Trophoblast cell (in vitro differentiated cells and primary cell): ENCODE measurements at regions not wholly inside any gene's neighbourhood (a gene's known extent, or its start where the extent isn't known, plus 50 kb on each side); places are given as distances from the start of the nearest gene placed in this dataset.
A peak's percentile ranks its signal among the peaks of the same experiment; 100 is the strongest.

Experiments used
- DNase-seq, 2 donors: peaks; one replicate each; pipeline ENCODE4 v3.0.0-alpha.2; 2016
- H2AFZ ChIP-seq: 2 replicates; pipeline ENCODE4 v1.6.1; 2013; ENCODE audit warnings: low read length, moderate library complexity, mild to moderate bottlenecking; ENCODE audit not compliant: insufficient read depth, poor library complexity
- H2AK5ac ChIP-seq: 2 replicates; pipeline ENCODE4 v1.6.1; 2013; ENCODE audit warnings: mild to moderate bottlenecking, low read length
- H2BK120ac ChIP-seq: 2 replicates; pipeline ENCODE4 v1.6.1; 2013; ENCODE audit warnings: low read length, mild to moderate bottlenecking, moderate library complexity; ENCODE audit not compliant: insufficient read depth, poor library complexity
- H2BK12ac ChIP-seq: 2 replicates; pipeline ENCODE4 v1.6.1; 2013; ENCODE audit warnings: mild to moderate bottlenecking, low read length, moderate library complexity
- H2BK5ac ChIP-seq: 2 replicates; pipeline ENCODE4 v1.6.1; 2013; ENCODE audit warnings: low read length, low read depth, moderate library complexity, mild to moderate bottlenecking; ENCODE audit not compliant: poor library complexity
- H3K14ac ChIP-seq: 2 replicates; pipeline ENCODE4 v1.6.1; 2013; ENCODE audit warnings: mild to moderate bottlenecking, low read length
- H3K18ac ChIP-seq: 2 replicates; pipeline ENCODE4 v1.6.1; 2013; ENCODE audit warnings: mild to moderate bottlenecking, low read length
- H3K23ac ChIP-seq: 2 replicates; pipeline ENCODE4 v1.6.1; 2013; ENCODE audit warnings: low read length
- H3K27ac ChIP-seq: 2 replicates; pipeline ENCODE4 v1.5.1; 2013; ENCODE audit warnings: low read depth, mild to moderate bottlenecking, inconsistent platforms, low read length, moderate library complexity
- H3K27me3 ChIP-seq: 2 replicates; pipeline ENCODE4 v1.6.1; 2013; ENCODE audit warnings: inconsistent platforms, mild to moderate bottlenecking, low read length, moderate library complexity; ENCODE audit not compliant: insufficient read depth
- H3K36me3 ChIP-seq, 2 experiments: 1 replicate in 1 of 2; 2 replicates in 1 of 2; pipeline ENCODE4 v1.6.1; 2013; ENCODE audit warnings: low read length in 2 of 2, mild to moderate bottlenecking in 2 of 2, moderate library complexity in 1 of 2; ENCODE audit not compliant: insufficient read depth in 2 of 2, control insufficient read depth in 1 of 2
- H3K4ac ChIP-seq: 2 replicates; pipeline ENCODE4 v1.6.1; 2013; ENCODE audit warnings: low read depth, mild to moderate bottlenecking, low read length, moderate library complexity
- H3K4me1 ChIP-seq, 2 experiments: 1 replicate in 1 of 2; 2 replicates in 1 of 2; pipeline ENCODE4 v1.6.1; 2013; ENCODE audit warnings: low read length in 2 of 2, mild to moderate bottlenecking in 2 of 2, moderate library complexity in 1 of 2; ENCODE audit not compliant: insufficient read depth in 2 of 2, control insufficient read depth in 1 of 2
- H3K4me2 ChIP-seq: 2 replicates; pipeline ENCODE4 v1.6.1; 2013; ENCODE audit warnings: inconsistent platforms, mild to moderate bottlenecking, low read length, moderate library complexity
- H3K4me3 ChIP-seq: 2 replicates; pipeline ENCODE4 v1.5.1; 2013; ENCODE audit warnings: mild to moderate bottlenecking, low read depth, low read length, inconsistent platforms
- H3K79me1 ChIP-seq: one replicate; pipeline ENCODE4 v1.6.1; 2013; ENCODE audit warnings: low read length
- H3K79me2 ChIP-seq: 2 replicates; pipeline ENCODE4 v1.6.1; 2013; ENCODE audit warnings: low read length, mild to moderate bottlenecking; ENCODE audit not compliant: control insufficient read depth, insufficient read depth, poor library complexity
- H3K9ac ChIP-seq: 2 replicates; pipeline ENCODE4 v1.6.1; 2013; ENCODE audit warnings: mild to moderate bottlenecking, low read length
- H3K9me3 ChIP-seq: 2 replicates; pipeline ENCODE4 v1.6.1; 2013; ENCODE audit warnings: low read depth, mild to moderate bottlenecking, control low read depth, inconsistent platforms, low read length; ENCODE audit not compliant: insufficient read depth
- H4K12ac ChIP-seq: 2 replicates; pipeline ENCODE4 v1.6.1; 2013; ENCODE audit warnings: low read depth, mild to moderate bottlenecking, low read length, moderate library complexity
- H4K8ac ChIP-seq: 2 replicates; pipeline ENCODE4 v1.6.1; 2013; ENCODE audit warnings: low read depth, mild to moderate bottlenecking, low read length, moderate library complexity
- H4K91ac ChIP-seq: one replicate; pipeline ENCODE4 v1.6.1; 2013; ENCODE audit warnings: low read depth, mild to moderate bottlenecking, low read length, moderate library complexity
- WGBS: extraction: QIAGEN DNeasy Blood & Tissue Kit; methylation state at CpG from one replicate; pipeline ENCODE4 v1.1.7; 2013; ENCODE audit warnings: missing lambda C conversion rate; ENCODE audit not compliant: insufficient read length, insufficient coverage; ENCODE audit errors: extremely low coverage; 5-methylcytosine and 5-hydroxymethylcytosine counted together

- Histone ChIP-seq H3K9ac (no peak overlapping the region), H3K4me2 (peak overlapping the region; percentile 80), H4K8ac (peak overlapping the region; percentile 62), H4K91ac (peak overlapping the region; percentile 58), H2BK12ac (peak overlapping the region; percentile 33), H3K36me3 (peaks cover 0 to 4% of the 10 kb centered on the region in 2 experiments), H3K79me1 (peaks cover 31% of the 10 kb centered on the region), H3K14ac (peak overlapping the region; percentile 41), H3K4me3 (no peak overlapping the region), H3K27ac (peak overlapping the region; percentile 96), H3K4ac (no peak overlapping the region), H3K27me3 (no peaks in the 10 kb centered on the region), H2BK5ac (peak overlapping the region; percentile 35), H3K23ac (no peak overlapping the region), H3K9me3 (no peaks in the 10 kb centered on the region), H3K18ac (no peak overlapping the region), H2BK120ac (peak overlapping the region; percentile 35), H4K12ac (no peak overlapping the region), H3K79me2 (peaks cover 11% of the 10 kb centered on the region), H3K4me1 (peaks cover 36 to 39% of the 10 kb centered on the region in 2 experiments), H2AK5ac (no peak overlapping the region), H2AFZ (peak overlapping the region; percentile 26)
- WGBS, result no CpG with 5 or more reads among the region's 6 CpGs
- DNase-seq, result no peak
These were observed 128.1 kb downstream of the MRPS6 start for GRCh38 chr21:34201481-34201858.

- DNase-seq, result peak; percentile 11 to 59
- Histone ChIP-seq H2BK12ac (peak overlapping the region; percentile 55), H4K8ac (peak overlapping the region; percentile 94), H3K4ac (peak overlapping the region; percentile 28), H3K79me1 (peaks cover 31% of the 10 kb centered on the region), H3K4me1 (peaks cover 36 to 39% of the 10 kb centered on the region in 2 experiments), H2AK5ac (peak overlapping the region; percentile 78), H3K27ac (peak overlapping the region; percentile 96), H4K91ac (peak overlapping the region; percentile 98), H2BK120ac (peak overlapping the region; percentile 81), H3K9ac (no peak overlapping the region), H3K4me3 (peak overlapping the region; percentile 50), H2AFZ (peak overlapping the region; percentile 42), H3K79me2 (peaks cover 11% of the 10 kb centered on the region), H4K12ac (peak overlapping the region; percentile 49), H3K9me3 (no peaks in the 10 kb centered on the region), H3K27me3 (no peaks in the 10 kb centered on the region), H3K18ac (peak overlapping the region; percentile 81), H3K36me3 (no peaks in the 10 kb centered on the region), H3K4me2 (peak overlapping the region; percentile 80), H3K14ac (peak overlapping the region; percentile 95), H2BK5ac (peak overlapping the region; percentile 97), H3K23ac (no peak overlapping the region)
- no CpG with 5 or more reads among the region's 25 CpGs for WGBS
These were observed 129.4 kb downstream of the MRPS6 start for GRCh38 chr21:34202553-34203372.

GRCh38 chr21:34203851-34204420, 130.6 kb downstream of the MRPS6 start:
- Histone ChIP-seq H2AK5ac (peak overlapping the region; percentile 98), H3K4me2 (no peak overlapping the region), H2BK120ac (peak overlapping the region; percentile 95), H3K4ac (peak overlapping the region; percentile 70), H4K12ac (peak overlapping the region; percentile 35), H3K23ac (no peak overlapping the region), H4K91ac (peak overlapping the region; percentile 93), H3K18ac (peak overlapping the region; percentile 86), H3K14ac (peak overlapping the region; percentile 86), H3K9ac (no peak overlapping the region), H3K4me3 (peak overlapping the region; percentile 13), H3K79me1 (peaks cover 31% of the 10 kb centered on the region), H3K79me2 (peaks cover 11% of the 10 kb centered on the region), H2BK12ac (peak overlapping the region; percentile 88), H3K4me1 (peaks cover 32 to 38% of the 10 kb centered on the region in 2 experiments), H4K8ac (peak overlapping the region; percentile 84), H3K9me3 (no peaks in the 10 kb centered on the region), H3K27ac (peak overlapping the region; percentile 63), H2AFZ (peak overlapping the region; percentile 78), H3K36me3 (no peaks in the 10 kb centered on the region), H2BK5ac (peak overlapping the region; percentile 77), H3K27me3 (no peaks in the 10 kb centered on the region)
- no CpG with 5 or more reads among the region's 11 CpGs for WGBS
- no peak for DNase-seq

GRCh38 chr21:34204481-34205439, 131.4 kb downstream of the MRPS6 start:
- no peak overlapping the region for H3K4me3 ChIP-seq
- H3K9ac ChIP-seq, result no peak overlapping the region
- peaks cover 30 to 31% of the 10 kb centered on the region in 2 experiments for H3K4me1 ChIP-seq
- no CpG with 5 or more reads among the region's 13 CpGs for WGBS
- H4K91ac ChIP-seq, result peak overlapping the region; percentile 93
- no peak overlapping the region for H3K23ac ChIP-seq
- peak overlapping the region; percentile 77 for H2BK5ac ChIP-seq
- peak overlapping the region; percentile 89 for H3K18ac ChIP-seq
- no peak overlapping the region for H3K4me2 ChIP-seq
- peak overlapping the region; percentile 22 for H4K12ac ChIP-seq
- peak overlapping the region; percentile 30 for H2AFZ ChIP-seq
- H3K79me1 ChIP-seq, result peaks cover 29% of the 10 kb centered on the region
- H3K79me2 ChIP-seq, result peaks cover 11% of the 10 kb centered on the region
- peak overlapping the region; percentile 77 for H2BK120ac ChIP-seq
- H2AK5ac ChIP-seq, result peak overlapping the region; percentile 98
- peak overlapping the region; percentile 46 for H4K8ac ChIP-seq
- no peaks in the 10 kb centered on the region for H3K27me3 ChIP-seq
- peak overlapping the region; percentile 63 for H3K27ac ChIP-seq
- H3K4ac ChIP-seq, result no peak overlapping the region
- H3K9me3 ChIP-seq, result no peaks in the 10 kb centered on the region
- DNase-seq, result peak; percentile 30 to 51
- H3K36me3 ChIP-seq, result no peaks in the 10 kb centered on the region
- peak overlapping the region; percentile 88 for H2BK12ac ChIP-seq
- H3K14ac ChIP-seq, result peak overlapping the region; percentile 87
